Neuronal stem cell (in vitro differentiated cells): ENCODE measurements at regions not wholly inside any gene's neighbourhood (a gene's known extent, or its start where the extent isn't known, plus 50 kb on each side); places are given as distances from the start of the nearest gene placed in this dataset.
"Not testable (repeated sequence)": the region's sequence is repeated elsewhere in the genome, so short reads cannot be mapped to it uniquely, and the experiment has no call there.

Experiments used
- DNase-seq: peaks from one replicate; pipeline ENCODE4 v3.0.0-alpha.2; 2013; ENCODE audit warnings: low spot score
- H2AFZ ChIP-seq: one replicate; pipeline ENCODE4 v1.6.1; 2013; ENCODE audit warnings: mild to moderate bottlenecking, low read length, inconsistent platforms
- H2AK5ac ChIP-seq: 2 replicates; pipeline ENCODE4 v1.6.1; 2013; ENCODE audit warnings: low read depth, mild to moderate bottlenecking, inconsistent platforms, low read length, moderate library complexity, mixed read lengths
- H2BK120ac ChIP-seq: 2 replicates; pipeline ENCODE4 v1.6.1; 2013; ENCODE audit warnings: low read depth, mild to moderate bottlenecking, inconsistent platforms, low read length, moderate library complexity, mixed read lengths
- H2BK12ac ChIP-seq: one replicate; pipeline ENCODE4 v1.6.1; 2013; ENCODE audit warnings: low read length, inconsistent platforms
- H2BK15ac ChIP-seq: 2 replicates; pipeline ENCODE4 v1.6.1; 2013; ENCODE audit warnings: mild to moderate bottlenecking, low read length, inconsistent platforms, mixed read lengths
- H2BK5ac ChIP-seq: one replicate; pipeline ENCODE4 v1.6.1; 2013; ENCODE audit warnings: inconsistent platforms, mild to moderate bottlenecking, low read length, moderate library complexity
- H3K14ac ChIP-seq: one replicate; pipeline ENCODE4 v1.6.1; 2013; ENCODE audit warnings: low read length, inconsistent platforms
- H3K18ac ChIP-seq: 2 replicates; pipeline ENCODE4 v1.6.1; 2013; ENCODE audit warnings: low read length, inconsistent platforms
- H3K23ac ChIP-seq: 2 replicates; pipeline ENCODE4 v1.6.1; 2013; ENCODE audit warnings: low read depth, mild to moderate bottlenecking, mixed read lengths, low read length, inconsistent platforms; ENCODE audit not compliant: poor library complexity
- H3K27ac ChIP-seq: replicated peaks from 3 replicates; pipeline ENCODE4 v1.5.1; 2013; ENCODE audit warnings: low read length, inconsistent platforms
- H3K27me3 ChIP-seq, 3 experiments: 2 replicates each; pipeline ENCODE4 v1.6.1; 2013; ENCODE audit warnings: low read length in 3 of 3, mild to moderate bottlenecking in 2 of 3, inconsistent platforms in 1 of 3, low read depth in 1 of 3, mixed read lengths in 1 of 3, moderate library complexity in 1 of 3; ENCODE audit not compliant: control insufficient read depth in 3 of 3, insufficient read depth in 3 of 3
- H3K36me3 ChIP-seq, 2 donors: replicated peaks in 1 of 2; 2 replicates each; pipeline ENCODE4 v1.6.1; 2013; ENCODE audit warnings: low read length in 2 of 2; ENCODE audit not compliant: control insufficient read depth in 2 of 2, insufficient read depth in 2 of 2
- H3K4ac ChIP-seq: 2 replicates; pipeline ENCODE4 v1.6.1; 2013; ENCODE audit warnings: inconsistent platforms, mild to moderate bottlenecking, low read length, moderate library complexity
- H3K4me1 ChIP-seq, 2 donors: 1 replicate in 1 of 2; 2 replicates in 1 of 2; pipeline ENCODE4 v1.6.1; 2013; ENCODE audit warnings: low read length in 2 of 2, low read depth in 1 of 2; ENCODE audit not compliant: control insufficient read depth in 2 of 2, insufficient read depth in 1 of 2
- H3K4me2 ChIP-seq: one replicate; pipeline ENCODE4 v1.6.1; 2013; ENCODE audit warnings: mild to moderate bottlenecking, low read length, inconsistent platforms; ENCODE audit not compliant: insufficient read depth, poor library complexity, severe bottlenecking
- H3K4me3 ChIP-seq, 2 donors: 2 replicates each; pipeline ENCODE4 v1.5.1; 2013; ENCODE audit warnings: low read length in 2 of 2, mild to moderate bottlenecking in 2 of 2, inconsistent platforms in 1 of 2, moderate library complexity in 1 of 2
- H3K79me1 ChIP-seq: one replicate; pipeline ENCODE4 v1.6.1; 2013; ENCODE audit warnings: low read depth, mild to moderate bottlenecking, inconsistent platforms, low read length, moderate library complexity
- H3K9ac ChIP-seq: one replicate; pipeline ENCODE4 v1.6.1; 2013; ENCODE audit warnings: mild to moderate bottlenecking, low read depth, low read length, inconsistent platforms; ENCODE audit not compliant: poor library complexity
- H3K9me3 ChIP-seq, 2 donors: replicated peaks in 1 of 2; 2 replicates each; pipeline versions ENCODE3 to v1.6.1; 2013; ENCODE audit warnings: low read length in 2 of 2, mild to moderate bottlenecking in 2 of 2, inconsistent platforms in 1 of 2, low read depth in 1 of 2, mixed read lengths in 1 of 2, moderate library complexity in 1 of 2; ENCODE audit not compliant: control insufficient read depth in 2 of 2, insufficient read depth in 1 of 2
- H4K8ac ChIP-seq: one replicate; pipeline ENCODE4 v1.6.1; 2013; ENCODE audit warnings: low read depth, mild to moderate bottlenecking, inconsistent platforms, low read length, moderate library complexity
- H4K91ac ChIP-seq: one replicate; pipeline ENCODE4 v1.6.1; 2013; ENCODE audit warnings: low read length, low read depth, mild to moderate bottlenecking, inconsistent platforms; ENCODE audit not compliant: poor library complexity
- WGBS, 2 donors: extraction: QIAGEN DNeasy Blood & Tissue Kit; methylation state at CpG; one replicate each; pipeline ENCODE4 v1.1.7; 2013; ENCODE audit warnings: missing lambda C conversion rate in 2 of 2, mixed read lengths in 1 of 2; ENCODE audit not compliant: insufficient read length in 2 of 2, insufficient replicate concordance in 1 of 2; ENCODE audit errors: extremely low coverage in 2 of 2; 5-methylcytosine and 5-hydroxymethylcytosine counted together

DNA sequence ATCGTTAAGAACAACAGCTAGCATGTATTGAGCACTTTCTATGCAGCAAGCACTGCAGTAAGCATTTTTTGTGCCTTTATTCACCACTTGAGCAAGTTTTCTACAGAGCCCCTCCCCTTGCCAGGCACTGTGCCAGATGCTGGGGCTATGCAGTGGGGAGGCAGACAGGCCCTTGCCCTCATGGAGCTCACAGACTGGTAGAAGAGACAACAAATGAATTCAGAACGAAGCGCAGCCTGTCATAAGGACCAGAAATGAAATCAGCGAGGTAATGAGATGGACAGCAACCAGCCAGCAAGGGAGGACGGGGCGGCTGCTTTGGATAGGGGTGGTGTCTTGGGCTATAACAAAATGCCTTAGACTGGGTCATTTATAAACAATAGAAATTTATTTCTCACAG, 68.8 kb downstream of the C9orf50 start:
- no peak for DNase-seq
- peaks cover 18 to 28% of the 10 kb centered on the region in 2 donors for H3K4me1 ChIP-seq
- no peak overlapping the region for H4K8ac ChIP-seq
- no peak overlapping the region for H3K4me2 ChIP-seq
- no peak overlapping the region for H2AFZ ChIP-seq
- H2BK15ac ChIP-seq, result peak overlapping the region; percentile 55
- no peak overlapping the region for H2BK120ac ChIP-seq
- no peak overlapping the region for H3K27ac ChIP-seq
- H3K4me3 ChIP-seq, result no peak overlapping the region
- H3K9ac ChIP-seq, result no peak overlapping the region
- H3K79me1 ChIP-seq, result no peaks in the 10 kb centered on the region
- H4K91ac ChIP-seq, result peak overlapping the region; percentile 33
- H2BK5ac ChIP-seq, result no peak overlapping the region
- peak overlapping the region; percentile 8 for H2AK5ac ChIP-seq
- no peak overlapping the region for H3K14ac ChIP-seq
- H3K4ac ChIP-seq, result no peak overlapping the region
- H3K9me3 ChIP-seq, result no peaks in the 10 kb centered on the region
- peak overlapping the region; percentile 82 for H3K18ac ChIP-seq
- whole genome bisulfite sequencing, 2 donors, result no CpG with 5 or more reads among the region's 6 CpGs
- peak overlapping the region; percentile 59 for H2BK12ac ChIP-seq
- H3K23ac ChIP-seq, result no peak overlapping the region
- H3K36me3 ChIP-seq, result no peaks in the 10 kb centered on the region
- no peaks in the 10 kb centered on the region for H3K27me3 ChIP-seq

DNA sequence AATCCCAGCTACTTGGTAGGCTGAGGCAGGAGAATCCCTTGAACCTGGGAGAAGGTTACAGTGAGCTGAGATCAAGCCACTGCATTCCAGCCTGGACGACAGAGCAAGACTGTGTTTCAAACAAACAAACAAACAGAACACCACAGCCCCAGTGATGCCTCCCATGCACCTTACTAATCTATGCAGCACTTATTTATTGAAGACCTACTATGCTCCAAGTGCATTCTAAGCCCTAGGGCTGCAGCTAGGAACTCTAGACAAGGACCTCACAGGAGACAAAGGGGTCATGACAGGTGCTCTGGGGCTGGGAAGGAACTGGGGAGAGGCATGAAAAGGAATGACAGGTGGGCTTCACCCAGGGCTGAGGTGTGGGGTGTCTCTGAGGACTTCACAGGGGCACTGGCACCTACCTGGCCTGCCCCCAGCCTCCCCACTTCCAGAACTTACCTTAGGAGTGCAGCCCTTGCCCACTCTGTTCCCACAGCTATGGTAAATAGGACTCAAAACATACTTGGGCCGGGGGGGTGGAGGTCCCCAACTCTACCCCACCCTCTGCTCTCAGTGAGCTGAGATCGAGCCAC, 69.4 kb downstream of the C9orf50 start:
- Histone ChIP-seq H3K4me1 (peaks cover 12 to 24% of the 10 kb centered on the region in 2 donors), H2BK15ac (peak overlapping the region; percentile 55), H4K8ac (no peak overlapping the region), H3K27me3 (no peaks in the 10 kb centered on the region), H3K4ac (no peak overlapping the region), H3K4me2 (no peak overlapping the region), H2AK5ac (peak overlapping the region; percentile 8), H4K91ac (no peak overlapping the region), H3K23ac (no peak overlapping the region), H3K4me3 (no peak overlapping the region), H3K79me1 (no peaks in the 10 kb centered on the region), H3K14ac (no peak overlapping the region), H3K18ac (no peak overlapping the region), H3K9ac (no peak overlapping the region), H2BK12ac (no peak overlapping the region), H3K9me3 (no peaks in the 10 kb centered on the region), H2AFZ (no peak overlapping the region), H3K27ac (no peak overlapping the region), H2BK120ac (no peak overlapping the region), H2BK5ac (no peak overlapping the region), H3K36me3 (no peaks in the 10 kb centered on the region)
- WGBS, 2 donors, result no CpG with 5 or more reads among the region's 3 CpGs
- DNase-seq, result no peak

DNA sequence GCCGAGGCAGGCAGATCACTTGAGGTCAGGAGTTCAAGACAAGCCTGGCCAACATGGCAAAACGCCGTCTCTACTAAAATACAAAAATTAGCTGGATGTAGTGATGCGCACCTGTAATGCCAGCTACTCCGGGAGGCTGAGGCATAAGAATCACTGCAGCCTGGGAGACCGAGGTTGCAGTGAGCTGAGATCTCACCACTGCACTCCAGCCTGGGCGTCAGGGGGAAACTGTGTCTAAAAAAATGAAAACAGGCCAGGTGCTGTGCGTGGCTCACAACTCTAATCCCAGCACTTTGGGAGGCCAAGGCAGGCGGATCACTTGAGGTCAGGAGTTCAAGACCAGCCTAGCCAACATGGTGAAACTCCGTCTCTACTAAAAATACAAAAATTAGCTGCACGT, 69.9 kb downstream of the C9orf50 start:
- DNase-seq, result not testable (repeated sequence)

DNA sequence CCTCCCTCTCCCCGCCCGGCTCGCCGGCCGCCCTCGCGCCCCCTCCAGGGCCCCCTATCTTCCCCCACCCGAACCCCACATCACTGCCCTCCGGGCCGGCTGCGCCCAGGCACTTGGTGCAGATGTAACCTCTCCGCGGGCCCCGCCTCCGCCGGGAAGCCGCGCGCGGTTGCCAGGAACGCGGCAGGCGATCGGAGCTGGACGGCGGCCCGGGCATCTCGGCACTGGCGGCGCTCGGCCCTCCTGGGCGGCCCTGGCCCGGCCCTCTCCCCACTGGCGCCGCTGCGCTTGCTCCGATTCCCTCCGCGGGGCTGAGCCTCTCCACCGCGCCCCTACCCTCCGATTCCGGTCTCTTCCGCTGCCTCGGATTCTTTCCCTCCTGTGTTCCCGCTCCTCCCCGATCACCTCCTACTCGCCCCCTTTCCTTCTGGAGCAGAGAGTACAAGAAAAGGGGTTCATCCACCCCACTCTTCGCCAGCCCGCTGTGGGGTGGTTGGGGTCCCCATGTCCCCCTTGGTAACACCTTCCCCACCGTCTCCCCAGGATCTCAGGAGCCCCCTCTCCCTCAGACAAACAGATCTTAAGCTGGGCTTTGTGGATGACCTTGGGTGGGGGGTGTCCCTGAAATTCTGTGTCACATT, 70.6 kb downstream of the C9orf50 start:
- Histone ChIP-seq H3K4ac (peak overlapping the region; percentile 19), H3K79me1 (no peaks in the 10 kb centered on the region), H3K27me3 (no peaks in the 10 kb centered on the region), H2BK12ac (peak overlapping the region; percentile 91), H4K91ac (no peak overlapping the region), H3K36me3 (no peaks in the 10 kb centered on the region), H3K18ac (peak overlapping the region; percentile 96), H3K4me2 (peak overlapping the region; percentile 82), H4K8ac (no peak overlapping the region), H2BK120ac (peak overlapping the region; percentile 63), H3K23ac (no peak overlapping the region), H2BK15ac (peak overlapping the region; percentile 81), H3K14ac (peak overlapping the region; percentile 33), H3K9ac (peak overlapping the region; percentile 70), H3K9me3 (no peaks in the 10 kb centered on the region), H2BK5ac (peak overlapping the region; percentile 76), H3K27ac (no peak overlapping the region), H2AK5ac (peak overlapping the region; percentile 61), H2AFZ (peak overlapping the region; percentile 55), H3K4me3 (peak overlapping the region; percentile 13 to 76), H3K4me1 (peaks cover 1 to 13% of the 10 kb centered on the region in 2 donors)
- no peak for DNase-seq
- WGBS, 2 donors, result no CpG with 5 or more reads among the region's 51 CpGs

More for the DNA sequence above, 69.9 kb downstream of the C9orf50 start:
- H2BK5ac ChIP-seq, H2BK12ac ChIP-seq, H3K36me3 ChIP-seq, H3K4ac ChIP-seq, H3K9ac ChIP-seq, H3K18ac ChIP-seq, H3K27ac ChIP-seq, H3K27me3 ChIP-seq, H4K91ac ChIP-seq, H2AK5ac ChIP-seq, H2BK15ac ChIP-seq, H2BK120ac ChIP-seq, H2AFZ ChIP-seq, H3K14ac ChIP-seq, H3K9me3 ChIP-seq, H3K4me3 ChIP-seq, H4K8ac ChIP-seq, H3K4me2 ChIP-seq, H3K23ac ChIP-seq, H3K79me1 ChIP-seq: not testable (repeated sequence)
- peaks cover 7 to 20% of the 10 kb centered on the region in 2 donors for H3K4me1 ChIP-seq
- no CpG with 5 or more reads among the region's 11 CpGs for WGBS, 2 donors
